ENCODE measurements at regions not wholly inside any gene's neighbourhood (a gene's known extent, or its start where the extent isn't known, plus 50 kb on each side); places are given as distances from the start of the nearest gene placed in this dataset.

DNA sequence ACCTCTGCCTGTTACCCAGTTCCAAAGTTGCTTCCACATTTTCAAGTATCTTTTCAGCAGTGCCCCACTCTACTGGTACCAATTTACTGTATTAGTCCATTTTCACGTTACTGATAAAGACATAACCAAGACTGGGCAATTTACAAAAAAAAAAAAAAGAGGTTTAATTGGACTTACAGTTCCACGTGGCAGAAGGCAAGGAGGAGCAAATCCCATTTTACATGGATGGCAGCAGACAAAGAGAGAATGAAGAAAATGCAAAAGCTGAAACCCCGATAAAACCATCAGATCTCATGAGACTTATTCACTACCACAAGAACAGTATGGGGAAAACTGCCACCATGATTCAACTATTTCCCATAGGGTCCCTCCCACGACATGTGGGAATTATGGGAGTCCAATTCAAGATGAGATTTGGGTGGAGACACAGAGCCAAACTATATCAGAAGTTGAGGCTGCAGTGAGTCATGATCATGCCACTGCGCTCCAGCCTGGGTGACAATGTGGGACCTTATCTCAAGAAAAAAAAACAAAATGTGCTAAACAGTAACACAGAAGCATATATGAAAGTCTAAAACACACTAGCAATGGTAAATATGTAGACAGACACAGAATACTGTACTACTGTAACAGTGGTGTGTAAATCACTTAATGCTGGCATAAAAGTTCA lies 190.3 kb upstream of the ZC3H12C start (continued):
- TF ChIP-seq REST (IDR thresholded peaks at IDR 0.05; ENCODE audit: unreplicated experiment) (no peak), EZH2phosphoT487 (IDR thresholded peaks at IDR 0.05; ENCODE audit: unreplicated experiment) (no peak), EZH2 (IDR thresholded peaks at IDR 0.05; ENCODE audit: low read depth, unreplicated experiment) (no peak), ETS1 (IDR thresholded peaks at IDR 0.05) (no peak), STAT1 (IDR thresholded peaks at IDR 0.05; ENCODE audit: unreplicated experiment) (no peak), CREB1 (CRISPR knock-in tag; IDR thresholded peaks at IDR 0.05; ENCODE audit: low read depth) (no peak), NANOG (IDR thresholded peaks at IDR 0.05; ENCODE audit: borderline replicate concordance) (no peak)

DNA sequence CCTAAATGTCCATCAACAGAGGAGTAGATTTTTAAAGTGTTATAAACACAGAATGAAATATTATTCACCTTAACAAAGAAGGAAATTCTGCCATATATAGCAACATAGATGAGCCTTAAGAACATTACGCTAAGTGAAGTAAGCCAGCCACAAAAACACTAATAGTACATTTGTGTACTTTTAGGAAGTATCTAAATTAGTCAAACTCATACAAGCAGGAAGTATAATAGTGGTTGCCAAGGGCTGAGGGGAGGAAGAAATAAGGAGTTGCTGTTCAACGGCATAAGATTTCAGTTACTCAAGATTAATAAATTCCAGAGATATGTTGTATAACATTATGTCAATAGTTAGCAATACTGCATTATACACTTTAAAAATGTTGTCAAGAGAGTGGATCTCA lies 181.7 kb upstream of the ZC3H12C start:
- TF ChIP-seq ETS1 (IDR thresholded peaks at IDR 0.05) (no peak), ZNF114 (CRISPR knock-in tag; IDR thresholded peaks at IDR 0.05) (no peak)
- Mint-ChIP-seq H3K27ac (no peak overlapping the region), H3K9me3 (no peaks in the 10 kb centered on the region), H3K4me3 (no peak overlapping the region), H3K4me1 (peaks cover 12% of the 10 kb centered on the region), H3K36me3 (ENCODE audit: low read depth) (no peaks in the 10 kb centered on the region), H3K27me3 (ENCODE audit: insufficient read depth, low read depth, poor library complexity) (no peaks in the 10 kb centered on the region)
- DNase-seq (ENCODE audit: low spot score) (no peak), ATAC-seq (no peak)
- Histone ChIP-seq H3K4me1 (ENCODE audit: insufficient read depth) (no peaks in the 10 kb centered on the region; the same call in 1 of the 2 replicates), H3F3A (replicated peaks; ENCODE audit: low read depth) (no peaks in the 10 kb centered on the region), H2AFZ (no peak overlapping the region), H3K9me2 (ENCODE audit: insufficient read depth) (no peaks in the 10 kb centered on the region), H3K4me3 (no peak overlapping the region), H4K20me1 (replicated peaks; ENCODE audit: insufficient read depth) (no peaks in the 10 kb centered on the region), H3K27me3 (ENCODE audit: insufficient read depth) (no peaks in the 10 kb centered on the region), H3K36me3 (ENCODE audit: insufficient read depth) (no peaks in the 10 kb centered on the region), H3K4me2 (no peak overlapping the region), H3K79me2 (replicated peaks; ENCODE audit: insufficient read depth) (no peaks in the 10 kb centered on the region), H3K27ac (ENCODE audit: low read depth) (no peak overlapping the region)
